ENCODE measurements at regions not wholly inside any gene's neighbourhood (a gene's known extent, or its start where the extent isn't known, plus 50 kb on each side); places are given as distances from the start of the nearest gene placed in this dataset.

DNA sequence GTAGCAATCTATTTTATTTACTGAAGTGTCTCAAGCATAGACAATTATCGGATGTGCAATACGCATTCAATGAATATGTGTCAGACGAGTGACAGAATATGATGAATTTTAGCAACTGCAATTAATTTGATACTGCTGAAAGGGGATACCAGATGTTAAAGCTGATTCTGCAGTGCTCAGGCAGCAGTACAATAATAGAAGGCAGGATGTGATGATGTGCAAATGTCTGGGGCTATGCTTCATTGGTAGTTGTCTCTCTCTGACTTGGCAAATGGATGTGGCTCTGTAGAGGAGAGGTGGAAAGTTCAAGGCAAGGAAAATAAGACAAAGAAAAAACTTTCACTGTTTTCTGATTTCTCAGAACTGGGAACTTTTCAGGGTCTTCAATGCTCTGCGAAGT is 721.2 kb downstream of the CDH18 start:
- Histone ChIP-seq H2BK5ac (ENCODE audit: insufficient read length, low read length) (no peak overlapping the region), H3K23me2 (ENCODE audit: insufficient read length, low read depth, low read length, poor library complexity, severe bottlenecking) (no peaks in the 10 kb centered on the region), H3K18ac (ENCODE audit: insufficient read length, low read depth, low read length) (no peak overlapping the region), H3K56ac (ENCODE audit: insufficient read length, low read depth, low read length) (no peak overlapping the region), H2BK12ac (ENCODE audit: insufficient read length, low read depth, low read length) (no peak overlapping the region), H3T11ph (ENCODE audit: low read length) (no peak overlapping the region), H2BK20ac (ENCODE audit: low read depth, low read length, poor library complexity, severe bottlenecking) (no peak overlapping the region), H3K14ac (ENCODE audit: insufficient read depth, low read length) (no peak overlapping the region), H2AFZ (ENCODE audit: low read length) (no peak overlapping the region), H4K20me1 (ENCODE audit: control insufficient read depth, insufficient read depth, insufficient read length) (no peaks in the 10 kb centered on the region), H2BK15ac (ENCODE audit: low read depth, low read length) (no peak overlapping the region), H3K9ac (ENCODE audit: extremely low read depth, insufficient read length, low read length) (no peak overlapping the region), H2BK120ac (ENCODE audit: low read depth, low read length, poor library complexity, severe bottlenecking) (no peak overlapping the region), H2AK5ac (ENCODE audit: insufficient read length, low read length) (no peak overlapping the region), H3K27ac (ENCODE audit: insufficient read length, low read depth, low read length) (no peak overlapping the region), H4K8ac (replicated peaks; ENCODE audit: insufficient read length, low read depth, low read length) (no peak overlapping the region), H3K79me2 (ENCODE audit: insufficient read depth, low read length) (no peaks in the 10 kb centered on the region), H3K4ac (ENCODE audit: low read depth, low read length) (no peak overlapping the region), H3K79me1 (ENCODE audit: insufficient read depth, low read depth, low read length, poor library complexity, severe bottlenecking) (no peaks in the 10 kb centered on the region), H3K27me3 (ENCODE audit: insufficient read depth, low read length) (no peaks in the 10 kb centered on the region), H4K91ac (ENCODE audit: insufficient read length, low read depth, low read length) (no peak overlapping the region), H3K23ac (ENCODE audit: insufficient read length, low read depth, low read length) (no peak overlapping the region), H4K5ac (ENCODE audit: insufficient read length, low read depth, low read length) (no peak overlapping the region), H3K9me3 (ENCODE audit: control insufficient read depth, low read depth, low read length) (no peaks in the 10 kb centered on the region), H3K4me1 (ENCODE audit: insufficient read depth, low read length) (no peaks in the 10 kb centered on the region), H3K4me2 (ENCODE audit: insufficient read depth, insufficient read length, low read length) (no peak overlapping the region)
- H3K27me3 Mint-ChIP-seq (ENCODE audit: low read depth): no peaks in the 10 kb centered on the region
- H3K9me3 Mint-ChIP-seq: peaks cover 5% of the 10 kb centered on the region in 2 experiments; a peak in 4 of 5 replicates
- H3K36me3 Mint-ChIP-seq (ENCODE audit: insufficient read depth in 1 of 3, low read depth in 3 of 3): peaks cover 2 to 5% (median 3%) of the 10 kb centered on the region in 3 experiments; a peak in 4 of 7 replicates
- H3K4me1 Mint-ChIP-seq: peaks cover 0 to 4% of the 10 kb centered on the region in 2 experiments; a peak in 2 of 4 replicates
- no peak overlapping the region for H3K27ac Mint-ChIP-seq
- TF ChIP-seq, protein P1, sequence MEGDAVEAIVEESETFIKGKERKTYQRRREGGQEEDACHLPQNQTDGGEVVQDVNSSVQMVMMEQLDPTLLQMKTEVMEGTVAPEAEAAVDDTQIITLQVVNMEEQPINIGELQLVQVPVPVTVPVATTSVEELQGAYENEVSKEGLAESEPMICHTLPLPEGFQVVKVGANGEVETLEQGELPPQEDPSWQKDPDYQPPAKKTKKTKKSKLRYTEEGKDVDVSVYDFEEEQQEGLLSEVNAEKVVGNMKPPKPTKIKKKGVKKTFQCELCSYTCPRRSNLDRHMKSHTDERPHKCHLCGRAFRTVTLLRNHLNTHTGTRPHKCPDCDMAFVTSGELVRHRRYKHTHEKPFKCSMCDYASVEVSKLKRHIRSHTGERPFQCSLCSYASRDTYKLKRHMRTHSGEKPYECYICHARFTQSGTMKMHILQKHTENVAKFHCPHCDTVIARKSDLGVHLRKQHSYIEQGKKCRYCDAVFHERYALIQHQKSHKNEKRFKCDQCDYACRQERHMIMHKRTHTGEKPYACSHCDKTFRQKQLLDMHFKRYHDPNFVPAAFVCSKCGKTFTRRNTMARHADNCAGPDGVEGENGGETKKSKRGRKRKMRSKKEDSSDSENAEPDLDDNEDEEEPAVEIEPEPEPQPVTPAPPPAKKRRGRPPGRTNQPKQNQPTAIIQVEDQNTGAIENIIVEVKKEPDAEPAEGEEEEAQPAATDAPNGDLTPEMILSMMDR (conservative IDR thresholded peaks at IDR 0.05): no peak
- no peak for DNase-seq
- WGBS (ENCODE audit: extremely low coverage, insufficient read length, low lambda C conversion rate): no CpG with 5 or more reads among the region's 4 CpGs
- no peak overlapping the region for H3K4me3 Mint-ChIP-seq

All from H9 (cell line).